ENCODE measurements at regions not wholly inside any gene's neighbourhood (a gene's known extent, or its start where the extent isn't known, plus 50 kb on each side); places are given as distances from the start of the nearest gene placed in this dataset.

- Histone ChIP-seq H3K4me1 (ENCODE audit: insufficient read depth, low read length, severe bottlenecking) (no peaks in the 10 kb centered on the region), H3K9me3 (ENCODE audit: low read length) (no peaks in the 10 kb centered on the region), H3K27me3 (ENCODE audit: insufficient read depth, low read length) (0 out of 2 replicates have a peak, but pooled peaks cover 10% of the 10 kb centered on the region), H3K36me3 (ENCODE audit: insufficient read depth, low read length) (no peaks in the 10 kb centered on the region), H3K4me2 (ENCODE audit: low read length) (no peak overlapping the region), H2AFZ (ENCODE audit: low read length) (no peak overlapping the region), H3K79me2 (ENCODE audit: insufficient read depth, low read length) (no peaks in the 10 kb centered on the region), H4K20me1 (ENCODE audit: insufficient read depth, low read length) (no peaks in the 10 kb centered on the region), H3K27ac (ENCODE audit: low read depth, low read length, poor library complexity, severe bottlenecking) (no peak overlapping the region), H3K9me2 (ENCODE audit: low read depth, low read length) (no peaks in the 10 kb centered on the region), H3F3A (ENCODE audit: insufficient read depth, low read length) (no peaks in the 10 kb centered on the region), H3K9ac (ENCODE audit: low read length) (no peak overlapping the region), H3K4me3 (ENCODE audit: low read depth, low read length, poor library complexity, severe bottlenecking) (no peak overlapping the region)
- TF ChIP-seq EZH2 (IDR thresholded peaks at IDR 0.05; ENCODE audit: borderline replicate concordance, low read length) = no peak
- TF ChIP-seq, protein P1, sequence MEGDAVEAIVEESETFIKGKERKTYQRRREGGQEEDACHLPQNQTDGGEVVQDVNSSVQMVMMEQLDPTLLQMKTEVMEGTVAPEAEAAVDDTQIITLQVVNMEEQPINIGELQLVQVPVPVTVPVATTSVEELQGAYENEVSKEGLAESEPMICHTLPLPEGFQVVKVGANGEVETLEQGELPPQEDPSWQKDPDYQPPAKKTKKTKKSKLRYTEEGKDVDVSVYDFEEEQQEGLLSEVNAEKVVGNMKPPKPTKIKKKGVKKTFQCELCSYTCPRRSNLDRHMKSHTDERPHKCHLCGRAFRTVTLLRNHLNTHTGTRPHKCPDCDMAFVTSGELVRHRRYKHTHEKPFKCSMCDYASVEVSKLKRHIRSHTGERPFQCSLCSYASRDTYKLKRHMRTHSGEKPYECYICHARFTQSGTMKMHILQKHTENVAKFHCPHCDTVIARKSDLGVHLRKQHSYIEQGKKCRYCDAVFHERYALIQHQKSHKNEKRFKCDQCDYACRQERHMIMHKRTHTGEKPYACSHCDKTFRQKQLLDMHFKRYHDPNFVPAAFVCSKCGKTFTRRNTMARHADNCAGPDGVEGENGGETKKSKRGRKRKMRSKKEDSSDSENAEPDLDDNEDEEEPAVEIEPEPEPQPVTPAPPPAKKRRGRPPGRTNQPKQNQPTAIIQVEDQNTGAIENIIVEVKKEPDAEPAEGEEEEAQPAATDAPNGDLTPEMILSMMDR (IDR thresholded peaks at IDR 0.05; ENCODE audit: low read length) = no peak
These were observed 97.4 kb upstream of the PSMD7 start for GRCh38 chr16:74199066-74199841.

DNA sequence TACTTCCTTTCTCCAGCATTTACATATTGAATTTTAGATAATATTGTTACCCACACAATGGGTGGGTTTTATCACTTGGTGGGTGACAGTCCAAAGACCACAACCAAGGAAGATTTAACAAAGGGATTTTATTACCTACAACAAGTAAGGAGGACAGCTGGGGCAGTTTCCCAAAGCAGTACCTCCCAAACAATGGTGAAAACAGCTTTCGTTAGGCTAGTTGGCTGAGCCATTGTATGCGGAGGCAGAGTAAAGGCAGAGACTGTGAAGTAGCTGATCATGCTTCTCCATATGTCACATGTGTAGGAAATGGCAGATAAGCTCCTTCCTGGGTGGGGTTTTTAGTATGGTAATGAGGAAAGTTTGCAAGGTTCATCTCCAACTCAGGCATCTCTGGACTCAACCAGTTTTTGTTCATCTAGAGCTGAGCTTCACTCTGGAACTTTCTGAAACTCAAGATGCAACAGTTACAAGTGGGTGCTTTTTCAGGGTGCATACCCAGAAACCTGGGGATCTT, 104.3 kb upstream of the PSMD7 start:
- H3K9me3 ChIP-seq (ENCODE audit: low read length) = no peaks in the 10 kb centered on the region
- H3K4me2 ChIP-seq (ENCODE audit: low read length) = no peak overlapping the region
- no peak overlapping the region for H3K9ac ChIP-seq (ENCODE audit: low read length)
- no peak overlapping the region for H3K27ac ChIP-seq (ENCODE audit: low read depth, low read length, poor library complexity, severe bottlenecking)
- no peaks in the 10 kb centered on the region for H3K9me2 ChIP-seq (ENCODE audit: low read depth, low read length)
- no peaks in the 10 kb centered on the region for H4K20me1 ChIP-seq (ENCODE audit: insufficient read depth, low read length)
- no peaks in the 10 kb centered on the region for H3F3A ChIP-seq (ENCODE audit: insufficient read depth, low read length)
- no peak overlapping the region for H2AFZ ChIP-seq (ENCODE audit: low read length)
- H3K4me1 ChIP-seq (ENCODE audit: insufficient read depth, low read length, severe bottlenecking) = no peaks in the 10 kb centered on the region
- no peaks in the 10 kb centered on the region for H3K27me3 ChIP-seq (ENCODE audit: insufficient read depth, low read length)
- no peak overlapping the region for H3K4me3 ChIP-seq (ENCODE audit: low read depth, low read length, poor library complexity, severe bottlenecking)
- no peak for TF ChIP-seq EZH2 (IDR thresholded peaks at IDR 0.05; ENCODE audit: borderline replicate concordance, low read length)
- TF ChIP-seq, protein P1 (IDR thresholded peaks at IDR 0.05; ENCODE audit: low read length) = no peak
- no peaks in the 10 kb centered on the region for H3K79me2 ChIP-seq (ENCODE audit: insufficient read depth, low read length)
- no peaks in the 10 kb centered on the region for H3K36me3 ChIP-seq (ENCODE audit: insufficient read depth, low read length)

DNA sequence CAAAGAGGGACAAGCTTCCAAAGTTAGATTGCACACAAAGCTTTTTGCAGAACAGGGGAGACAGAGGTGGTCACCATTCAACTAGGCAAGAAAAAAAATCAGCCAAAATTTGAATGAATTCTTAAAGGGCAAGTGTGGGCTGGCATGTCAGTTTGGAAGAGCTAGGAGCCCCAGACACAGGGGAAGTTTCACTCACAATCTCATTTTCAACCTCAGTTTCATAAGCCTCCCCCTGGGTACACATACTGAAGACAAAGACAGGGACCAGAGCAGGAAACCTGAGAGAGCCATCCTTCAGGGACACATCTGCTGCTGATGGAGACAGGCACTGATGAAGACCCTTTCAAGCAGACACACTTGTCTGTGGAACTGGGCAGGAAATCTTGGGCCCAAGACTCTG, 106.3 kb upstream of the PSMD7 start:
- H3K4me2 ChIP-seq (ENCODE audit: low read length) = no peak overlapping the region
- H3K4me1 ChIP-seq (ENCODE audit: insufficient read depth, low read length, severe bottlenecking) = no peaks in the 10 kb centered on the region
- H3K4me3 ChIP-seq (ENCODE audit: low read depth, low read length, poor library complexity, severe bottlenecking) = no peak overlapping the region
- H4K20me1 ChIP-seq (ENCODE audit: insufficient read depth, low read length) = no peaks in the 10 kb centered on the region
- H3F3A ChIP-seq (ENCODE audit: insufficient read depth, low read length) = no peaks in the 10 kb centered on the region
- H3K9ac ChIP-seq (ENCODE audit: low read length) = no peak overlapping the region
- H3K9me2 ChIP-seq (ENCODE audit: low read depth, low read length) = no peaks in the 10 kb centered on the region
- no peaks in the 10 kb centered on the region for H3K27me3 ChIP-seq (ENCODE audit: insufficient read depth, low read length)
- H3K27ac ChIP-seq (ENCODE audit: low read depth, low read length, poor library complexity, severe bottlenecking) = no peak overlapping the region
- H3K9me3 ChIP-seq (ENCODE audit: low read length) = no peaks in the 10 kb centered on the region
- no peak overlapping the region for H2AFZ ChIP-seq (ENCODE audit: low read length)
- H3K36me3 ChIP-seq (ENCODE audit: insufficient read depth, low read length) = no peaks in the 10 kb centered on the region
- TF ChIP-seq, protein P1 (IDR thresholded peaks at IDR 0.05; ENCODE audit: low read length) = no peak
- no peak for TF ChIP-seq EZH2 (IDR thresholded peaks at IDR 0.05; ENCODE audit: borderline replicate concordance, low read length)
- no peaks in the 10 kb centered on the region for H3K79me2 ChIP-seq (ENCODE audit: insufficient read depth, low read length)
